ENCODE measurements at regions not wholly inside any gene's neighbourhood (a gene's known extent, or its start where the extent isn't known, plus 50 kb on each side); places are given as distances from the start of the nearest gene placed in this dataset.
"Not testable (repeated sequence)": the region's sequence is repeated elsewhere in the genome, so short reads cannot be mapped to it uniquely, and the experiment has no call there.

DNA sequence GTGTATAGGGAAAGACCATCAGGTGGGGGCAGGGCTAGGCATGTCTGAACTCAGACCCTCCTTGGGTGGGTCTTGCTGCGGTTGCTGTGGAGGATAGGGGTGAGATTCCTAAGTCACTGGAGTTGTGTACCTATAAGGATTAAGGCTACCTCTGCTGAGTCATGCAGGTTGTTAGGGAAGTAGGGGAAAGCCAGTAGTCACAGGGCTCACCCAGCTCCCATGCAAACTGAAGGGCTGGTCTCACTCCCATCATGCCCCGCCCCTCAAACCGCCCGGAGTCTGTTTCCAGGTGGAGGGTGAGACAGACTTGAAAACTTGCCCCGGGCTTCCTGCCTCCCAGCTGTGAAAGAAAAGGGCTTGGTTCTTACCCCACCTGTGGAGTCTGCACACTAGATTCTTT, 161.8 kb downstream of the CAVIN4 start:
- TF ChIP-seq, protein P1, sequence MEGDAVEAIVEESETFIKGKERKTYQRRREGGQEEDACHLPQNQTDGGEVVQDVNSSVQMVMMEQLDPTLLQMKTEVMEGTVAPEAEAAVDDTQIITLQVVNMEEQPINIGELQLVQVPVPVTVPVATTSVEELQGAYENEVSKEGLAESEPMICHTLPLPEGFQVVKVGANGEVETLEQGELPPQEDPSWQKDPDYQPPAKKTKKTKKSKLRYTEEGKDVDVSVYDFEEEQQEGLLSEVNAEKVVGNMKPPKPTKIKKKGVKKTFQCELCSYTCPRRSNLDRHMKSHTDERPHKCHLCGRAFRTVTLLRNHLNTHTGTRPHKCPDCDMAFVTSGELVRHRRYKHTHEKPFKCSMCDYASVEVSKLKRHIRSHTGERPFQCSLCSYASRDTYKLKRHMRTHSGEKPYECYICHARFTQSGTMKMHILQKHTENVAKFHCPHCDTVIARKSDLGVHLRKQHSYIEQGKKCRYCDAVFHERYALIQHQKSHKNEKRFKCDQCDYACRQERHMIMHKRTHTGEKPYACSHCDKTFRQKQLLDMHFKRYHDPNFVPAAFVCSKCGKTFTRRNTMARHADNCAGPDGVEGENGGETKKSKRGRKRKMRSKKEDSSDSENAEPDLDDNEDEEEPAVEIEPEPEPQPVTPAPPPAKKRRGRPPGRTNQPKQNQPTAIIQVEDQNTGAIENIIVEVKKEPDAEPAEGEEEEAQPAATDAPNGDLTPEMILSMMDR (IDR thresholded peaks at IDR 0.05), result no peak
- no peak for DNase-seq
- Histone ChIP-seq H3K4me1 (no peaks in the 10 kb centered on the region), H3K27ac (no peak overlapping the region), H3K36me3 (no peaks in the 10 kb centered on the region), H3K4me3 (no peak overlapping the region), H3K27me3 (no peaks in the 10 kb centered on the region), H3K9me3 (no peaks in the 10 kb centered on the region)
- intact Hi-C loops (cut with DNase I; ENCODE audit: low total_unique reads), result loop anchor here (10.0 kb wide), 1 partner anchor 195 kb away; no protein-coding TSS in a partner anchor

DNA sequence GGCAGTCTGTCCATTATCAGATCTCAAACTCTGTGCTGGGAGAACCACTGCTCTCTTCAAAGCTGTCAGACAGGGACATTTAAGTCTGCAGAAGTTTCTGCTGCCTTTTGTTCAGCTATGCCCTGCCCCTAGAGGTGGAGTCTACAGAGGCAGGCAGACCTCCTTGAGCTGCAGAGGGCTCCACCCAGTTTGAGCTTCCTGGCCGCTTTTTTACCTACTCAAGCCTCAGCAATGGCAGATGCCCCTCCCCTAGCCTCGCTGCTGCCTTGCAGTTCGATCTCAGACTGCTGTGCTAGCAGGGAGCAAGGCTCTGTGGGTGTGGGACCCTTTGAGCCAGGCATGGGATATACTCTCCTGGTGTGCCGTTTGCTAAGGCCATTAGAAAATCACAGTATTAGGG, 171.1 kb downstream of the CAVIN4 start:
- intact Hi-C loops (cut with DNase I; ENCODE audit: low total_unique reads); DNase-seq; H3K27me3 ChIP-seq; H3K9me3 ChIP-seq; H3K27ac ChIP-seq; H3K4me1 ChIP-seq; H3K4me3 ChIP-seq; H3K36me3 ChIP-seq: not testable (repeated sequence)

DNA sequence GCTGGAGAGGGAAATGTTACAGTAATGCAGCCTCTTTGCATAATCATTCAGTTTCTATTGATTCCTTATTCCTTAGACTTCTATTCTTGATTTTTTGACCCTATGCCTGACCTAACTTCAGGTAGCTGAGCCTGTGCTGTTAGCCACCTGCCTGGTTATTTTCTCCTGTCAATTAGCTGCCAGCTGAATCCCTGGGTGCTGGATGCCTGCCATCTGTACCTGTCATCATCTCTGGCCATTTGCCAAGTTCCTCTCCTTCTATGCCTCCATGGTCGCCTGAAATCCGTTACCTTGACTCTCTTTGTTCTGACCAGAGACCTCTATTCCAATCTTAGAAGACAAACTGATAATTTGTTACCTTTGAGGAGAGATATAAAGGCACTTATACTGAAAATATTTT, 178.3 kb downstream of the CAVIN4 start:
- TF ChIP-seq, protein P1 (IDR thresholded peaks at IDR 0.05), result no peak
- intact Hi-C loops (cut with DNase I; ENCODE audit: low total_unique reads), result no loop called here
- H3K36me3 ChIP-seq, result no peaks in the 10 kb centered on the region
- no peak overlapping the region for H3K4me3 ChIP-seq
- DNase-seq, result no peak
- H3K4me1 ChIP-seq, result no peaks in the 10 kb centered on the region
- no peaks in the 10 kb centered on the region for H3K9me3 ChIP-seq
- H3K27ac ChIP-seq, result no peak overlapping the region
- H3K27me3 ChIP-seq, result no peaks in the 10 kb centered on the region

DNA sequence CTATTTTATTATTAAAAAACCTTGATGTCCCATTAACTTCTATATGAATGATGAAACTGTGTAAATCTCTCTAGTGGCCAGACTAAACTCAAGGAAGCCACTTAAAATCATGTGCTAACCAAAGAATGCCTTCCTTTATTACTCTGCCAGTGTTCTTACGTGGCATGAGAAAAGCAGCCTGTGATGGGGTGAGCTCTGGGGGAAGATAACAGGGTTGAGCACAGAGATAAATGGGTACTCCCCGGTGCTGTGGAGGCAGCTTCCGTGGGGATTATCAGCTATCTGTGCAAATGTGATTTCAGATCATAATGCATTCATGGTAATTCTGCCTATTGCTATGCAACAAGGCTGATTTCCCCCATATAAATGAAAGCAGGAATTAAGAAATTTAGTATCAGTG, 181.3 kb downstream of the CAVIN4 start:
- no peak overlapping the region for H3K27ac ChIP-seq
- no peaks in the 10 kb centered on the region for H3K9me3 ChIP-seq
- no peaks in the 10 kb centered on the region for H3K36me3 ChIP-seq
- no peak for DNase-seq
- TF ChIP-seq, protein P1 (IDR thresholded peaks at IDR 0.05), result no peak
- no peaks in the 10 kb centered on the region for H3K27me3 ChIP-seq
- intact Hi-C loops (cut with DNase I; ENCODE audit: low total_unique reads), result no loop called here
- H3K4me1 ChIP-seq, result no peaks in the 10 kb centered on the region
- no peak overlapping the region for H3K4me3 ChIP-seq

DNA sequence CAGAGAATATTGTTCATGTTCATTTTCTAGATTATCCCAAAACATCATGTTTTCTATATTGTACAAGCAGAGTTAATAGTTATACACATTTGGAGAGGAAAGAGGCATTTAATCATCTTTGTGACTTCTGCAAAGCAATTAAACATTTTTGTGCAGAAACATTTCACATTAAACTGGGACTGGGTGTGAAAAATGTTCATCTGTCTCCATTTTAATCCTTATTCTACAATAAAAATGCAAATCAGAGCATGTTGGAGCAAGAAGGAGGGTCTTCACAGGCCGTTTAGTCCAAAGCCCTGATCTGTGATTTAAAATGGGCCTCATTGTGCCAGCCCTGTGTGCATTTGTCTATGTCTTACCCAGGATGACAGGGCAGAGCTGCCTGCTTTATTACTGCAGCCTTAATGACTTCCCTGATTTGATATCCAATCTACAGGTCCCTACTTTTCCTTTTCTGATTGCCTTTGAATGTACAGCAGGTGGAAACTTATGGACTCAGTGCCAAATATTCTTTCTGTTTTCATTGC, 183.5 kb downstream of the CAVIN4 start:
- intact Hi-C loops (cut with DNase I; ENCODE audit: low total_unique reads), result no loop called here
- Histone ChIP-seq H3K4me3 (no peak overlapping the region), H3K4me1 (no peaks in the 10 kb centered on the region), H3K27me3 (no peaks in the 10 kb centered on the region), H3K27ac (no peak overlapping the region), H3K36me3 (no peaks in the 10 kb centered on the region), H3K9me3 (no peaks in the 10 kb centered on the region)
- no peak for DNase-seq
- TF ChIP-seq, protein P1 (IDR thresholded peaks at IDR 0.05), result no peak

DNA sequence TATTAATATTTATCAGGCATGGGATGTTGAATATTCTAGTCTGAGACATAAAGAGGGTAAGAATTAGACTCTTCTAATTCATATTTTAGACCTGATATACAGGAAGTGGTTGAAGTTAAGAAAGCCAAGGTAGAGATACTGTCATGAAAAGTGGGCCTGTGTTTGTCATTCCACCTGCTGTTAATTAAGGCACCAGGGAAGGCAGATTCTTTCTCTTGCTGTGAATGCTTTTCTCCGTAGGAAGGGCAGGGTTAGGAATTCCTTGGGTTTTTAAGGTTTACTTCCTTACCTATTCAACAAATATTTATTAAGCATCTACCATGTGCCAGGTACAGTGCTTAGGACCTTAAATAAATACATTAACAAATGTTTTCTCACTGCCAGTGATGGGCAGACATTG, 196.4 kb downstream of the CAVIN4 start:
- H3K4me1 ChIP-seq, result no peaks in the 10 kb centered on the region
- no peak overlapping the region for H3K4me3 ChIP-seq
- H3K9me3 ChIP-seq, result no peaks in the 10 kb centered on the region
- H3K27me3 ChIP-seq, result no peaks in the 10 kb centered on the region
- TF ChIP-seq, protein P1 (IDR thresholded peaks at IDR 0.05), result no peak
- H3K27ac ChIP-seq, result no peak overlapping the region
- intact Hi-C loops (cut with DNase I; ENCODE audit: low total_unique reads), result no loop called here
- no peak for DNase-seq
- H3K36me3 ChIP-seq, result no peaks in the 10 kb centered on the region

Measured in tibial artery (tissue), 4 donors.